Small intestine (tissue), 7 donors: ENCODE measurements at regions not wholly inside any gene's neighbourhood (a gene's known extent, or its start where the extent isn't known, plus 50 kb on each side); places are given as distances from the start of the nearest gene placed in this dataset.

ENCODE experiments used
- DNase-seq, 2 donors: peaks; one replicate each; pipeline versions ENCODE4 v3.0.0 to v3.0.0-alpha.2; 2013
- FAIRE-seq: peaks from 2 replicates; lab custom pipeline; 2012; peaks lifted over from hg19 to GRCh38; lab: Jason Lieb, UNC
- H3K27ac ChIP-seq, 3 donors: one replicate each; pipeline ENCODE4 v1.5.1; 2013; ENCODE audit warnings: low read length in 2 of 3, mild to moderate bottlenecking in 2 of 3, control low read depth in 1 of 3, inconsistent platforms in 1 of 3, low read depth in 1 of 3, moderate library complexity in 1 of 3
- H3K27me3 ChIP-seq, 3 donors: one replicate each; pipeline ENCODE4 v1.6.1; 2013; ENCODE audit warnings: low read length in 3 of 3, inconsistent platforms in 1 of 3; ENCODE audit not compliant: control insufficient read depth in 3 of 3, insufficient read depth in 3 of 3
- H3K36me3 ChIP-seq, 3 donors: one replicate each; pipeline ENCODE4 v1.6.1; 2013; ENCODE audit warnings: low read length in 3 of 3, inconsistent platforms in 1 of 3, low read depth in 1 of 3, mild to moderate bottlenecking in 1 of 3, moderate library complexity in 1 of 3; ENCODE audit not compliant: control insufficient read depth in 3 of 3, insufficient read depth in 2 of 3
- H3K4me1 ChIP-seq, 3 donors: one replicate each; pipeline ENCODE4 v1.6.1; 2013; ENCODE audit warnings: low read length in 2 of 3, inconsistent platforms in 1 of 3, low read depth in 1 of 3, mild to moderate bottlenecking in 1 of 3, moderate library complexity in 1 of 3; ENCODE audit not compliant: control insufficient read depth in 3 of 3, insufficient read depth in 2 of 3
- H3K4me3 ChIP-seq, 3 donors: one replicate each; pipeline ENCODE4 v1.5.1; 2013; ENCODE audit warnings: low read length in 3 of 3, control low read depth in 1 of 3, inconsistent platforms in 1 of 3, low read depth in 1 of 3, mild to moderate bottlenecking in 1 of 3, moderate library complexity in 1 of 3
- H3K9me3 ChIP-seq, 2 donors: one replicate each; pipeline ENCODE4 v1.6.1; 2013; ENCODE audit warnings: low read depth in 1 of 2, low read length in 1 of 2; ENCODE audit not compliant: control insufficient read depth in 2 of 2, insufficient read depth in 1 of 2
- WGBS, 3 donors: extraction: QIAGEN DNeasy Blood & Tissue Kit; methylation state at CpG; one replicate each; pipeline ENCODE4 v1.1.7; 2013; 5-methylcytosine and 5-hydroxymethylcytosine counted together
- donor health status: healthy with polysubstance abuse.
- donor health status: control.
- donor health status: control.
- donor health status: Bipolar disorder and iron deficiency.
- donor health status: healthy.

GRCh38 chr3:106635271-106635670 lies 742.0 kb upstream of the CCDC54 start:
- H3K27ac ChIP-seq = no peak overlapping the region
- no peaks in the 10 kb centered on the region for H3K4me1 ChIP-seq
- H3K36me3 ChIP-seq = no peaks in the 10 kb centered on the region
- H3K4me3 ChIP-seq = no peak overlapping the region
- WGBS, 3 donors = 70 to 84% (median 72%) methylated on average over 3 of the region's 3 CpGs
- no peaks in the 10 kb centered on the region for H3K27me3 ChIP-seq
- DNase-seq (no peak), FAIRE-seq (no peak)
- H3K9me3 ChIP-seq = no peaks in the 10 kb centered on the region

- Histone ChIP-seq H3K36me3 (no peaks in the 10 kb centered on the region), H3K27ac (no peak overlapping the region), H3K4me1 (no peaks in the 10 kb centered on the region), H3K27me3 (no peaks in the 10 kb centered on the region), H3K4me3 (no peak overlapping the region), H3K9me3 (no peaks in the 10 kb centered on the region)
- WGBS, 3 donors = 63 to 80% (median 63%) methylated on average over 3 of the region's 3 CpGs
- no peak for FAIRE-seq
- DNase-seq = no peak
Observed at GRCh38 chr3:106635826-106636225, 741.4 kb upstream of the CCDC54 start.

- H3K4me3 ChIP-seq = no peak overlapping the region
- no peaks in the 10 kb centered on the region for H3K27me3 ChIP-seq
- H3K36me3 ChIP-seq = no peaks in the 10 kb centered on the region
- WGBS, 3 donors = 89 to 100% (median 100%) methylated on average over 1 of the region's 1 CpG
- DNase-seq (no peak), FAIRE-seq (no peak)
- no peaks in the 10 kb centered on the region for H3K4me1 ChIP-seq
- no peaks in the 10 kb centered on the region for H3K9me3 ChIP-seq
- H3K27ac ChIP-seq = no peak overlapping the region
Observed at GRCh38 chr3:106640353-106640752, 736.9 kb upstream of the CCDC54 start.

- H3K27me3 ChIP-seq = no peaks in the 10 kb centered on the region
- DNase-seq (no peak), FAIRE-seq (no peak)
- no peak overlapping the region for H3K27ac ChIP-seq
- no peaks in the 10 kb centered on the region for H3K9me3 ChIP-seq
- H3K4me1 ChIP-seq = no peaks in the 10 kb centered on the region
- no peaks in the 10 kb centered on the region for H3K36me3 ChIP-seq
- no peak overlapping the region for H3K4me3 ChIP-seq
Observed at GRCh38 chr3:106642161-106642560, 735.1 kb upstream of the CCDC54 start.

- FAIRE-seq = no peak
- no peak overlapping the region for H3K27ac ChIP-seq
Observed at GRCh38 chr3:106643684-106644161, 733.5 kb upstream of the CCDC54 start.

GRCh38 chr3:106673926-106674569 lies 703.2 kb upstream of the CCDC54 start:
- Histone ChIP-seq H3K4me1 (no peaks in the 10 kb centered on the region), H3K4me3 (no peak overlapping the region), H3K36me3 (no peaks in the 10 kb centered on the region), H3K27me3 (no peaks in the 10 kb centered on the region), H3K9me3 (no peaks in the 10 kb centered on the region), H3K27ac (no peak overlapping the region)
- WGBS, 3 donors = 73 to 76% (median 75%) methylated on average over 2 of the region's 2 CpGs
- no peak for DNase-seq
- FAIRE-seq = no peak

More at GRCh38 chr3:106643684-106644161, 733.5 kb upstream of the CCDC54 start:
- WGBS, 3 donors = 95 to 97% (median 96%) methylated on average over 30 to 33 of the region's 33 CpGs
- no peak for DNase-seq
- Histone ChIP-seq H3K4me3 (no peak overlapping the region), H3K27me3 (no peaks in the 10 kb centered on the region), H3K9me3 (no peaks in the 10 kb centered on the region), H3K4me1 (no peaks in the 10 kb centered on the region), H3K36me3 (no peaks in the 10 kb centered on the region)

GRCh38 chr3:106675451-106675850 lies 701.8 kb upstream of the CCDC54 start:
- DNase-seq (no peak), FAIRE-seq (no peak)
- no peak overlapping the region for H3K4me3 ChIP-seq
- no peaks in the 10 kb centered on the region for H3K36me3 ChIP-seq
- no peaks in the 10 kb centered on the region for H3K27me3 ChIP-seq
- no peaks in the 10 kb centered on the region for H3K9me3 ChIP-seq
- WGBS, 3 donors = 81 to 86% (median 82%) methylated on average over 2 of the region's 2 CpGs
- no peak overlapping the region for H3K27ac ChIP-seq
- no peaks in the 10 kb centered on the region for H3K4me1 ChIP-seq

GRCh38 chr3:106678657-106679390 lies 698.4 kb upstream of the CCDC54 start:
- H3K9me3 ChIP-seq = no peaks in the 10 kb centered on the region
- 78 to 82% (median 81%) methylated on average over 12 of the region's 12 CpGs for WGBS, 3 donors
- no peaks in the 10 kb centered on the region for H3K27me3 ChIP-seq
- no peaks in the 10 kb centered on the region for H3K36me3 ChIP-seq
- H3K27ac ChIP-seq = no peak overlapping the region
- no peak for FAIRE-seq
- H3K4me3 ChIP-seq = no peak overlapping the region
- H3K4me1 ChIP-seq = no peaks in the 10 kb centered on the region
- DNase-seq = no peak
